ENCODE measurements at regions not wholly inside any gene's neighbourhood (a gene's known extent, or its start where the extent isn't known, plus 50 kb on each side); places are given as distances from the start of the nearest gene placed in this dataset.

DNA sequence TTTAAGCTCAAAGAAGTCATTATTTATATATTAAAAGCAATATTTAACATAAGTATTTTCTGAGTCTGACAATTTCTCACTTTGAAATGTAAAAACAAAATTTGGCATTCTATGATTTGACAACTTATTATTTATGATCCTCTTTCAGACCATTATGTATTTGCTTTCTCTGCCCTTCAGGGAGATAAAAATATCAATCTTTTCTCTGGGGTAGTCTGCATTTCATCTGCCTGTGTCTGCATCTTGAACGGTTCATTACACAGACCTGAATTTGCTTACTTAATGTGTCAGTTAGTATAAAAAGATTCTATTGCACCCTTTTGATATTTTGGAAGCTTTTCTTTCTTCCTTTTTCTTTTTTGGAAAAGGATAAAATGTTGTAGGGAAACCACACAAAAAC, 354.0 kb upstream of the RGS17 start:
- Histone ChIP-seq H4K20me1 (ENCODE audit: control insufficient read depth, insufficient read depth, low read length, poor library complexity, severe bottlenecking) (no peaks in the 10 kb centered on the region), H3K9me3 (ENCODE audit: control extremely low read depth in 1 of 3, control insufficient read depth in 2 of 3, insufficient read depth in 1 of 3, low read length in 2 of 3) (no peaks in the 10 kb centered on the region), H3K79me2 (ENCODE audit: control insufficient read depth, insufficient read depth, low read length) (no peaks in the 10 kb centered on the region), H3K27me3 (replicated peaks in 1 of 4; ENCODE audit: control extremely low read depth in 1 of 4, control insufficient read depth in 3 of 4, insufficient read depth in 4 of 4, low read length in 3 of 4) (no peaks in the 10 kb centered on the region), H3K4me1 (ENCODE audit: control insufficient read depth in 2 of 2, insufficient read depth in 2 of 2, low read length in 2 of 2) (no peaks in the 10 kb centered on the region), H3K9ac (ENCODE audit: low read length) (no peak overlapping the region), H3K4me3 (ENCODE audit: control extremely low read depth in 1 of 5, extremely low read depth in 1 of 5, insufficient read depth in 1 of 5, low read depth in 2 of 5, low read length in 4 of 5) (no peak overlapping the region), H3K27ac (ENCODE audit: low read length in 2 of 2) (no peak overlapping the region), H2AFZ (ENCODE audit: insufficient read depth, low read depth, low read length, poor library complexity, severe bottlenecking) (no peak overlapping the region), H3K36me3 (replicated peaks in 1 of 2; ENCODE audit: control extremely low read depth in 1 of 2, control insufficient read depth in 1 of 2, extremely low read depth in 1 of 2, insufficient read depth in 2 of 2, low read length in 1 of 2) (no peaks in the 10 kb centered on the region), H3K4me2 (replicated peaks; ENCODE audit: low read depth, low read length, poor library complexity, severe bottlenecking) (no peak overlapping the region)
- H3K27ac Mint-ChIP-seq = no peak overlapping the region
- no peaks in the 10 kb centered on the region for H3K4me1 Mint-ChIP-seq
- H3K27me3 Mint-ChIP-seq = no peaks in the 10 kb centered on the region
- no CpG with 5 or more reads among the region's 1 CpG for WGBS (ENCODE audit: insufficient coverage)
- intact Hi-C loops (cut with micrococcal nuclease) = no loop called here
- ChIA-PET POLR2A (no interaction called here), CTCF (interaction anchor here (1.4 kb wide), 1 partner anchor 9 kb away, joined by 3 read pairs; no protein-coding TSS in a partner anchor)
- no peak overlapping the region for H3K4me3 Mint-ChIP-seq
- H3K9me3 Mint-ChIP-seq (ENCODE audit: insufficient read depth) = peaks cover 3% of the 10 kb centered on the region
- TF ChIP-seq EZH2 (IDR thresholded peaks at IDR 0.05; ENCODE audit: borderline replicate concordance, insufficient read depth, low read depth, low read length, poor library complexity, severe bottlenecking) (no peak), CTCF (IDR thresholded peaks at IDR 0.05) (no peak)
- ATAC-seq (ENCODE audit: low read depth) = no peak
- no peak for DNase-seq

GRCh38 chr6:153484056-153484455, 353.0 kb upstream of the RGS17 start:
- Histone ChIP-seq H3K79me2 (ENCODE audit: control insufficient read depth, insufficient read depth, low read length) (no peaks in the 10 kb centered on the region), H3K4me3 (ENCODE audit: control extremely low read depth in 1 of 5, extremely low read depth in 1 of 5, insufficient read depth in 1 of 5, low read depth in 2 of 5, low read length in 4 of 5) (no peak overlapping the region), H3K4me1 (ENCODE audit: control insufficient read depth in 2 of 2, insufficient read depth in 2 of 2, low read length in 2 of 2) (no peaks in the 10 kb centered on the region), H4K20me1 (ENCODE audit: control insufficient read depth, insufficient read depth, low read length, poor library complexity, severe bottlenecking) (no peaks in the 10 kb centered on the region), H3K9me3 (ENCODE audit: control extremely low read depth in 1 of 3, control insufficient read depth in 2 of 3, insufficient read depth in 1 of 3, low read length in 2 of 3) (no peaks in the 10 kb centered on the region), H2AFZ (ENCODE audit: insufficient read depth, low read depth, low read length, poor library complexity, severe bottlenecking) (no peak overlapping the region), H3K27ac (ENCODE audit: low read length in 2 of 2) (no peak overlapping the region), H3K4me2 (replicated peaks; ENCODE audit: low read depth, low read length, poor library complexity, severe bottlenecking) (no peak overlapping the region), H3K36me3 (replicated peaks in 1 of 2; ENCODE audit: control extremely low read depth in 1 of 2, control insufficient read depth in 1 of 2, extremely low read depth in 1 of 2, insufficient read depth in 2 of 2, low read length in 1 of 2) (no peaks in the 10 kb centered on the region), H3K9ac (ENCODE audit: low read length) (no peak overlapping the region), H3K27me3 (replicated peaks in 1 of 4; ENCODE audit: control extremely low read depth in 1 of 4, control insufficient read depth in 3 of 4, insufficient read depth in 4 of 4, low read length in 3 of 4) (no peaks in the 10 kb centered on the region)
- CTCF ChIA-PET = interaction anchor here (1.4 kb wide), 1 partner anchor 8 kb away, joined by 3 read pairs; no protein-coding TSS in a partner anchor
- ATAC-seq (ENCODE audit: low read depth) (no peak), DNase-seq (no peak)
- POLR2A ChIA-PET = no interaction called here
- intact Hi-C loops (cut with micrococcal nuclease) = no loop called here
- Mint-ChIP-seq H3K9me3 (ENCODE audit: insufficient read depth) (peaks cover 2% of the 10 kb centered on the region), H3K27ac (no peak overlapping the region), H3K4me3 (no peak overlapping the region), H3K27me3 (no peaks in the 10 kb centered on the region), H3K4me1 (no peaks in the 10 kb centered on the region)
- no CpG with 5 or more reads among the region's 1 CpG for WGBS (ENCODE audit: insufficient coverage)
- TF ChIP-seq EZH2 (IDR thresholded peaks at IDR 0.05; ENCODE audit: borderline replicate concordance, insufficient read depth, low read depth, low read length, poor library complexity, severe bottlenecking) (no peak), CTCF (IDR thresholded peaks at IDR 0.05) (no peak)
